T follicular helper cell (primary cell): ENCODE measurements at regions not wholly inside any gene's neighbourhood (a gene's known extent, or its start where the extent isn't known, plus 50 kb on each side); places are given as distances from the start of the nearest gene placed in this dataset.
"Not testable (repeated sequence)": the region's sequence is repeated elsewhere in the genome, so short reads cannot be mapped to it uniquely, and the experiment has no call there.

Experiments
- DNase-seq: peaks from one replicate; pipeline ENCODE4 v3.0.0-alpha.2; 2020; ENCODE audit warnings: low read depth

DNA sequence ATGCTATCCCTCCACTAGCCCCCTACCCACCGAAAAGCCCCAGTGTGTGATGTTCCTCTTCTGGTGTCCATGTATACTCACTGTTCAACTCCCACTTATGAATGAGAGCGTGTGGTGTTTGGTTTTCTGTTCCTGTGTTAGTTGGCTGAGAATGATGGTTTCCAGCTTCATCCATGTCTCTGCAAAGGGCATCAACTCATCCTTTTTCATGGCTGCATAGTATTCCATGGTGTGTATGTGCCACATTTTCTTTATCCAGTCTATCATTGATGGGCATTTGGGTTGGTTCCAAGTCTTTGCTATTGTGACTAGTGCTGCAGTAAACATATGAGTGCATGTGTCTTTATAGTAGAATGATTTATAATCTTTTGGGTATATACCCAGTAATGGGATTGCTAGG, 599.3 kb upstream of the B3GAT1 start:
- DNase-seq = not testable (repeated sequence)

DNA sequence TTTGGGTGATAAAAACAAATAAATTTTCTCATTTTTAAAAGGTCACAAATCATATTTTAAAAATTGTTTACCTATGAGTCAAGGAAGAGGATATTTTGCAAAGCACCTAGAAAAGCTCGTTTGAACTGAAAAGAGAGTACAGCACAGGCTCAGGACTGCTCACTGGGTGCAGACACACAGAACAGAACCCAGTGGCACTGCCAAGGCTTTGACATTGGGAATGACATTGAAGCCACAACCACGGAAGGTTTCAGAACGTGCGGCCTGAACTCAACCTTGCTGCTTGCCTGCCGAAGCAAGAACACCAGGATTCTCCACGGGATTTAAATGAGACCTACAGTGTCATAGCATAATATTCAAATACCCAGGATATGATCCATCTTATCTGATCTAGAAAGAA, 597.1 kb upstream of the B3GAT1 start:
- DNase-seq = no peak

DNA sequence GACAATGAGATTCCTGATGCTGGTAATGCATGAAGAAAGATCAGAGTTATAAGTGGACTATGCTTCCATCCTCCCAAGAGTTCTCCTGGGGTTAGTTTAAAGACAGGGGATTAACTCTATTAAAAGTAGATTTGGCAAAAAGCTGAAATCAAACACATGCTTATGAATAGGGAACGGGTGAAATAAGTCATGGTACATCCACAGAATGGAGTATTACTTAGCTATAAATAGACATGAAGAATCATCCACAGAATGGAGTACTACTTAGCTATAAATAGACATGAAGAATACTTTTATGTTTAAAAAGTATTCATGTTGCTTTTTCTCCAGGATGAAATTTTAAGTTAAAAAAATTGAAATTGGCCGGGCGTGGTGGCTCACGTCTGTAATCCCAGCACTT, 596.4 kb upstream of the B3GAT1 start:
- no peak for DNase-seq

DNA sequence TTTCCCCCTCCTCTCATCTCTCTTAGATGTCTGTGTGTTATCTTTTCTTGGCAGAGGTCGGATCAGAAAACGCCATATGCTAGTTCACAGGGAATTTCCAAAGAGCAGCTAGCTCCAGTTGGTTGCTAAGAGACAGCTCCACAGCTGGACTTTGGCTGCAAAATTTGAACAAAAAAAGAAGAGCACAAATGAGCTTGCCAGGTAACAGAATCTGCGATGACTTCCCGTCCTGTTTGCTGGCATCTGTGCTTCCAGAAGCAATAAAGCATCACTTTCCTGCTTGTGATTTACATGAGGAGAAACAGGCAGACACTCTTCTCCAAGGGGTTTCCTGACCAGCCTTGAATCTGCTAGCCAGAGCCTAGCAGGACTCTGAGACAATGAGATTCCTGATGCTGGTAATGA, 596.0 kb upstream of the B3GAT1 start:
- DNase-seq = no peak

DNA sequence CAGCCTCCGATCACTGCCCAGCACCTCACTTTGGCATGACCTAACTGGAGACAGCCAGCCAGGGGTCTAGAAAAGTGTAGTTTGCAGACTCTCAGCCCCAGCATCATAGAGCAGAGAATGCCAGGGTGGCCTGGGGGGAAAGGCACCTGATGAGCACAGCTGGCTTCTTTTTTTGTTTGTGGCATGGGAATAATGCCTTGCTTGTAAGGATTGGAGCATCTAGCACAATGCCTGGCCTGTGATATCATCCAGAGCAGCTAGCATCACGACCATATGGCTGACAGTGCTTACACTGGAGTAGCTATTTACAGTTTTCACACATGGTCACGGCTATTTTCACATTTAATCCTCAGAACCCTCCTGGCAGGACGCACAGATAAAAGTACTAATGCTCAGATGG, 594.8 kb upstream of the B3GAT1 start:
- no peak for DNase-seq

DNA sequence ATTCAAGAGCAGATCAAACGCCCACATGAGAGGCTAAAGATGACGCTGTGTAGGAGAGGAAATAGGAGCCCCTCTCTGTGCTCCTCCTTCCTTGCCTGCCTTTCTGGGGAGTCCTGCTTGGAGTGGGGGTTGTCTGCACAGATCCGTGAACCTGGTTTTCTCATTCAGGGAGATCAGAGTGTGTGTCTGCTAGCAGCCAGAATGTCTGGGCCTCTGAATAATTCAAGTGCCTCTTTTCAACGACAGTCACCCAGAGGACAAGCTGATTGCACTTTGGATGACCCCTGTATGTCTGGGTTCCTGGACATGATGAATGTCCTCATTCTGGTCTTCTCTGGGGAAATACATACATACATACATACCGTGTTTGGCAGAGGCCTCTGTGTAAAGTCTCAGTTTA, 592.5 kb upstream of the B3GAT1 start:
- DNase-seq = no peak

DNA sequence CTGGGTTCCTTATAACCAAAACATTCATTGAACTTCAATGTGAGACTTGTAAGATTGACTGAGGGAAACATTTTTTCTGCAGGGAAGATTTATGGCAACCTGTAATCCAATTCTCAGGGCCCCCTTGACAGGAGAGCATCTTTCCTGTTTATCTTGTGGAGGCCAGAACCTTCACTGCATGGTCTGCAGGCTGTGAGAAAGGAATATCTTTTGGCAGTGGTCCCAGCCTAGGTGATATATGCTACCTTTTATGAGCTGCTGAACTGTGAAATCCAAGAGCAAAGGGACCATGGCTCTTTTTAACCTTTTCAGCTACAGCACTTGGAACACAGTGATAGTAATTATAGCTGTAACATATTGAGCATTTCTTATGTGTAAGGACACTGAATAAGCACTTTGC, 590.2 kb upstream of the B3GAT1 start:
- DNase-seq = no peak

DNA sequence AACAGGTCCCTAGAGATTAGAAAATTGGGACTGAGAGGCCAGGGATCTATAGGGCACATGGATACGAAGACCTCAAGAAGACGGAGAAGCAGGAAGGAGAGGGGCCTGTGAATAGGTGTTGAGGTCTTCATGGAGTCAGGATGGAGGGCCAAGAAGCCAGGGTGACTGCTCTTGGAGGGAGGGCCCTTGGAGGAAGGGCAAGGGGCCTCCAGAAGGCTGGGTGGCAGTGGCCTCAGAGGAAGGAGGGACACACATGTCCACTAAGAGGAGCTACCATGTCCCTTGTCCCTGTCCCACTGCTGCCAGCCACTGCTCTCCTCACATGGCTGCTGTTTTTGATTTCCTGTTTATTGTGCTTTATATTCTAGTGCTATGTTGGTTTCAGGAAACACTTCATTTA, 589.5 kb upstream of the B3GAT1 start:
- no peak for DNase-seq

DNA sequence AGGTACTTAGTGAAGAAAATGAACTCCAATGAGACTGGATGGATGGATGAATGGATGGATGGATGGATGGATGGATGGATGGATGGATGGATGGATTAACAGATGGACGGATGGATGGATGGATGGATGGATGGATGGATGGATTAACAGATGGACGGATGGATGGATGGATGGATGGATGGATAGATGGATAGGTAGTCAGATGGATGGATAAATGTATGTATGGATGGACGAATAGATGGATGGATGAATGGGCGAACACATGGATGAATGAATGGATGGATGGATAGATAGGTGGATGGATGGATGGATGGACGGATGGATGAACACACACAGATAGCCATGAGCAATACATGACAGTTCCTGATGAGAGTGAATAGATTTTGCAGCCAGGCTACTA, 589.0 kb upstream of the B3GAT1 start:
- not testable (repeated sequence) for DNase-seq

DNA sequence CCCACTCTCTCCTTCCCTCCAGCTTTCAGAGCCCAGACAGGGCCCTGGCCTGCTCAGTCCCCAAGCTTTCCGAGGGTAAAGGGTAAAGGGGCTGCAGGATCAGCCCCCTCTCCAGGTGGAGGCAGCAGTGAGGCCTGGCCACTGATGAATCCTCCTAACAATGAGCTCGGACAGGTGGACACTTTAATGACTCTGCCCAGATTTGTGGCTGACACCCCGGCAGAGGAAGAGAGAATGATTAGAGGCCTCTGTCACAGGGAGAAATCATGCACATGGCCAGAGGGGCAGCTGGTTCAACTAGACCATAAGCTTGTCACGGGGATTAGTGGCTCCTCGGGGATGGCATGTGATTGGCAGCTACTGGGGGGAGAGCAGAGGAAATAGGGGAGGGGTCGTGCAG, 587.5 kb upstream of the B3GAT1 start:
- no peak for DNase-seq

DNA sequence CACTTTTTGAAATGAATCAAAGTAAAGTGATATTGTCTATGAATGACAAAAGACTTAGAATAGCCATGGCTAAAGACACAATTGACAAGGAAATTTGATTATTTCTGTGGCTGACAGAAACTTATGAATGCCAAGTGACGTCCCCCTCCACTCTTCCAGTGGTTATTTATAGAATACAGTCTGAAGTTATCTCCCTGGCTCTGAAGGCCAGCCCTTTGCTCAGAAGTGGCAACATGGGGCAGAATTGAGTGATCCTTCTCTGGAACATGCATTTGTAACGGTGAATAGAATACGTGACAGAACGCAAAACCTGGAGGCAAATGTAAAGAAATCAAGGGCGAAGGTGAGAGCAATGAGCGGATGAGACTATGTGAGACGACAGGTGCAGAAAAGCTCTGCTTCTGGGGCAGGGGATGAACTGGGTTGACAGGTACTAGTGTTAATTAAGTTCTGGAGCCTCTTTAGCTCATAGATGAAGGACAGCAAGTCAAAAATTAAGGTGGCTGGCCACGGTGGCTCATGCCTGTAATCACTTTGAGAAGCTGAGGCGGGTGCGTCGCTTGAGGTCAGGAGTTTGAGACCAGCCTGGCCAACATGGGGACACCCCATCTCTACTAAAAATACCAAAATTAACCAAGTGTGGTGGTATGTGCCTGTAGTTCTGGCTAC, 585.7 kb upstream of the B3GAT1 start:
- no peak for DNase-seq

DNA sequence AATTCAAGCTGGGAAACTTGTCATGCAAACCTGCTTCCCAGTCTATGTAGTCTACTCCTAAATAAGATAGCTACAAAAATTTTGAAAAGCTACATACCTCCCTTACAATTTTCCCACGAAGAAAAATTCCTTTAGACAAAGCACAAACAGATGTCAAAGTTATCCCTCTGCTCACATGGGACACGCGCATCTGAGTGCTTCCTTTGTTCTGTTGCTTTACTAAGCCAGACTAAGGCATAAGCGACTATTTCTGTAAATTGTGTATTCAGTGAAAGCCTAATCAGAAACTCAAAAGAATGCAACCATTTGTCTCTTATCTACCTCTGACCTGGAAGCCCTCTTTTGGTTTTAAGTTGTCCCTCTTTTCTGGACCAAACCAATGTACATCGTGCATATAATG, 583.7 kb upstream of the B3GAT1 start:
- DNase-seq = no peak

DNA sequence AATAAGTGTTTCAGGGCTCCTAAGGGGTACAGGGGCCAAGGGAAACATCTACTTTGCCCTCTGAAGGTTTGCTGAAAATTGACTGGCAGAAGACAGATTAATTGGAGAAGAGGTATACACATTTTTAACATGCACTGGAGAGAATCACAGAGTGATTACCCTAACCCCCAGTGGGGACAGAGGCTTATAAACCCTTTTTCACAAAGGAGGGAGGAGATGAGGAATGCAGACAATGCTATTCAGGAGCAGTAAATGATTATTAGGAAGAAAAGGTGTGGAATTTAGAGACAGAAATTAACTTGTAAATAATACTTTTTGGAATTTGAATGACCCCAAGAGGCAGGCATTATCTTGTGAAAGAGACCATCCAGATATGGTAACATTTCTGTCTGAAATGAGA, 582.4 kb upstream of the B3GAT1 start:
- no peak for DNase-seq

DNA sequence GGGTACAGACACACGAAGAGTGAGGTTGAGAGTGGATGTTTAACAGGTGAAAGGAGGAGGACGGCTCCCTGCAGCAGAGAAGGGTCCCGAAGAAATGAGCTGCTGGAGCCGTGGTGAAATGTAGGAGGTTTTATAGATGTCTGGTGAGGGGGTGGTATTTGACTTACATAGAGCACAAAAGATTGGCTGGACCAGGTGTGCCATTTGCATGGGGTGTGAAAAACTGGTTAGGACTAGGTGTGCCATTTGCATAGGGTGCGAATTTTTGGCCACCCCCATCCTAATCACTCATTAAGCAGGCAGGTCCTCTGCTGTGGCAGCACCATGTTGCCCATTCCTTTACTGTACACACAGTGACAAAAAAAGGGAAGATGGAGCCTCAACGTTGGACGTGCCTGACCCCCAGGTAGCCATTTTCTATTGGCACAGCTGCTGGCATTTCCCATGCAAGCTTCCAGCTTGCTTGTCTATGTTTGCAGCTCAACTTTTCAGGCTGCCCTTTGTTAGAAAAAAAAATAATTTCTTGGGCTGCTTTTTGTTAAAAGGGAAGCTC, 581.7 kb upstream of the B3GAT1 start:
- no peak for DNase-seq

DNA sequence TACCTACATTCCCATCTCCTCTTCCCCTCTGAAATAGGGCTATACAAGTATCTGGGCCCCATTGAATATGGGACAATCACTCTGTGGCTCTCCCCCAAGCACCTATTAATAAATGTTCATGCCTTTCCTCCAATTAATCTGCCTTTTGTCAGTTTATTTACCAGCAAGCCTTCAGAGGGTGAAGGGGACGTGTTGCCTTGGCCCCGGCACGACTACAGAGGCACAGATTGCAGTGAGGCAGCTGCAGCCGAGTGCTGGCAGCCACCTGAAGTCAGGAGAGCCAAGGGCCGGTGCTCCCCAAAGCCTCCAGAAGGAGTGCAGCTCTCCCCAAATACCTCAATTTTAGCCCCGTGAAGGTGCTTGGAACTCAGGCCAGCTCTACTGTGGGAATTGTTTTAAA, 580.9 kb upstream of the B3GAT1 start:
- DNase-seq = no peak

DNA sequence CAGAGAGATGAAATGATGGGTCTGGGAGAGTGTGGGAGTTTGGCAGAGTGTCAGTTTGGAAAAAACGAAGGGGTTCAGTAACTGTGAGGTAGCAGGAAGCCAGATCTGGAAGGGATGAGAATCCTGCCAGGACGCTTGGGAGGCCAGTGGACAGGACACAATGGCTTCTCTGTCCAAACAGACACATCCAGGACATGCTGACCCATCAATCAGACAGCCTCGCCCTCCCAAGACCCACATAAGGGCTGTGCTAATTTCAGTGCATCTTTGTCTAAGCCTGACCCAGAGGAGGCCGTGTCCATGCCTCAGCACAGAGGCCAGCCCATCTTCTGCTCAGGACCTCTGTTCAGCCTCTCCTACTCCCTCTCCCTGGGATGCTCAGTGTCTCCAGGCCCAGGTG, 576.5 kb upstream of the B3GAT1 start:
- no peak for DNase-seq

DNA sequence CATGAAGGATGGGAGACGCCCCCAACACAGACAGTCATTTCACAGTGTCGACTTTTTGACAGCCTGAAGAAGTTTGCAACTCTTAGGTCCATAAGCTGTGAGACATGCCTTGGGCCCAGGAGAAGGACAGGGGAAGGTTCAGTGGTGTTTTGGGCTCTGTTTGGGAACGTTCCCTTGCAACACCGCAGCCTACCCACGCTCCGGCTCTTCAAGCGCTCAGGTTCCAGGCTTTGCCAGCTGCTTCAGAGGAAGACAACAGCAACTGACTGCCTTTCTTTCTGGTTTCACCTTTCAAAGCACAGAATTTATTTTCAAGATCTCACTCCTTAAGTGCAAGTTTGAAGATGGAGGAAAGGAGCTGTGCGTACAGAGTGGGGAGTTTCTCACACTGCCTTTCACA, 575.8 kb upstream of the B3GAT1 start:
- DNase-seq = no peak

DNA sequence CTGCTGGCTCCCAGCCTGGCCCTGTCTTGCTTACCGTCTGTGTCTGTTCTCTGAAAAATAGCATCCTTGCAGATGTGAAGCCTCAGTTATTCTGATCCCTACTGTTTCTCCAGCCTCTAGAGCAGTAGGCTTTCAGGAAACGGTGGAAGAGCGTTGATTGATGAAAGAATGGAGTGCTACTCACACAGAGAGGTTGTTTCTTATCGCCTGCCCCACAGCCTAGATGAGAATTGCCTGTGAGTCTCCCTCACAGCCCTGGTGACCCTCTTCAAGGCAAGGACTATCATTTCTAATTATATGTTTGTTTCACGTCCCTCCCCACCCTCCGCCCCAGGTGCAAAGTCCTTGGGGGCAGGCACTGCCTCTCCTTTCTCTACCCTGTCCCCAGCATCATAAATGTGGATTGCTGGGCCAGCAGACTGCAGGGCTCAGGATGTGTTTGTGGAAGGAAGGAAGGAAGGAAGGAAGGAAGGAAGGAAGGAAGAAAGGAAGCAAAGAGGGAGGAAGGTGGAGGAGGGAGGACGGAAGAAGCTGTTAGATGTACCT, 575.3 kb upstream of the B3GAT1 start:
- no peak for DNase-seq

DNA sequence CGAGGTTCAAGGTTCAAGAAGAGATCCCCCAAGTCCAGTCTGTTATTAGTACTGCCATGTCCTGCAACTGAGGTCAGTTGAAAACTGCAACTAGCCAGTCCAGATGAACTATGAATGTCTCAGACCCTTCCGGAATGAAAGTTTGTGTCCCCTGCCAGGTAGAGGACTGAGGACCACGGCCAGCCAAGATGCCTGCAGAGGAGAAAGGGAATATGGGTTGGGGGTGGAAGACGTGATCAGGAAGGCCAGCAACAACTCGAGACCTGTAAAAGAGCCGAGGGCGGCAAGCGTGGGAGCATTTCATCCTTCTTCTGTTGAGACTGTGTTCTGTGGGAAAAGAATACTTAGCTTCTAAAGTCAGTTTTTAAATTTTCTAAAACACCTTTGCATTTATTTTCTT, 572.4 kb upstream of the B3GAT1 start:
- DNase-seq = no peak

DNA sequence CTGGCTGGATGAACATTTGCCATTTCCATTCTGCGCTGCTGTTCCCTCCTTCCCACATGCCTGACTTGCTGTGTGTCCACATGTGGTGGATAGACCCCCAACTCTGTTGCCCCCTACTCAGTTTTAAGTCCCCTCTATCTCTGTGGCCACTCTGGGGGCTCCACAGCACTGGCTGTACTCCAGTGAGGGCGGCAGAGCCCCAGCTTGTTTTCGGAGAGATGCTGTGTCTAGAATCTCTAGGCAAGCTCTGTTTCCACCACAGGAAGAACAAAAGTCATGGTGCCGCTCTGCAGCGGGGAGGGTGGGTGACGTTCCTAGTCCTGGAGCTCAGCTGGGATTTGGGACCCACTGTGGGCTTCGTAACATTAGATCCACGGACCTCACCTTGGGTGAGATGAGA, 570.4 kb upstream of the B3GAT1 start:
- DNase-seq = not testable (repeated sequence)

DNA sequence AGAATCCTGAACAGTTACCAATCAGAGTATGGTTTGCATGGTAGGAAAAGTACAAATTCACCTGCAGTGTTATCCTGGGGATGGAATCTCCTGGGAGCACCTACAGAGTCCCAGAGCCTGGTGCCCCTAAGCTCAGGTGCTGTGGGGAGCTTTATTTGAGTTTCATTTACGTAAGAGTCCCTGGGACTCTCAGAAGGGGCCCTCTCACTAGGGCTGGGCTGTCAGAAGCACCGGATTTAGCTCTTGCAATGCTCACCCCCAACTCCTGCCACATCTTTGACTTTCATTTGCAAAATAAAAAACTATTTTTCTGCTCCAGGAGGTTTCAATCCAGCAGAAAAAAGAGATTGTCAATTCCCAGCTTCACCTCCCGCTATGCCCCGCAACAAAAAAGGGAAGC, 569.8 kb upstream of the B3GAT1 start:
- no peak for DNase-seq

DNA sequence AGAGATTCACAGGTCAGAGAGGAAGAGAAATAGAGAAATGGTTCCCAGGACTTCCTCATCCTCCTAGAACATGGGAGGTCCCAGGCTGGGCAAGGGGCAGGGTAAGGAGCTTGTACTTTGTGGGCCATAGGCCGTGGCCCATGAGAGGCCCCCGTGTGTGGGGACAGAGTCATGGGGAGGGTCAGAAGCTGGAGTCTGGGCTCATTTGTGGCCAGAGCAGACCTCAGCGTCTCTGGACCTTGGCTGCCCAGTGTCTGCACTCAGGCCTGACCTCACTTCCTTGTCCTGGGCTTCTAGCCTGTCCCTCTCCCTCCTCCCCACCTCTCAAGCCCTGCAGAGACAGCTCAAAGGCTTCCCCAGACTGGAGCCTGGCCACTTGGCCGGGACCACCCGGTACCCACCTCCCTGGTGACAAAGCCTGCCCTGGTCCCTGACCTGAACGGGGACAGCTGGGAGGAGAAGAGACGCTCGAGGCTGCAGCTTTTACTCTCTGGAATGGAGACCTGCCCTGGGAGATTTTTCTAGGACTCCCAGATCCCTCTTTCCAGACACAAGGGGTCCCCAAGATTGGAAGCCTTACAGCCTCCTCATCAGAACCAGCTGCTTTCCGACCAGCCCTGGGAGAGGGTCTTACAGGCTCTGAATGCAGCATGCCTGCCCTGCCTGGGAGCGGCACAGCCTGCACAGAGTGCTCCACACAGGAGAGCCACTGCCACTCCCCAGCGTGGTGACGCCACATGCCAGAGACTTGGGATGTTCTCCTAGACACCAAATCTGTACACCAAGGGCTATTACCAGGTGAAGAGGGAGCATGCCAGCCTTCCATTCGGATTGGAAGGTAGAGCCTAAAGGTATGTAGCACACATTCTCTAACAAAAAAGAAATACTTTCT, 569.0 kb upstream of the B3GAT1 start:
- no peak for DNase-seq

DNA sequence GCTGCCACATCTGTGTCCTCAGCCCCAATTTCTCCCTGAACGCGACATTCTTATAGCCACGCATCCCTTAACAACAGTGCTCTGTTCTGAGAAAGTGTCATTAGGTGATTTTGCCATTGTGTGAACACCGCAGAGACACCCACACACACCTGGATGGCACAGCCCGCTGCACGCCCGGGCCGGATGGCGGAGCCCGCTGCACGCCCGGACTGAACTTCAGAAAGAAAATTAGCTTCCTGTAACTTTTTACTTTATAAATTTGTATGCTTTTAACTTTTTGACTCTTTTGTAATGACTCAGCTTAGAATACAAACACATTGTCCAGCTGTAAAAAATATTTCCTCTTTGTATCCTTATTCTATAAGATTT, 567.0 kb upstream of the B3GAT1 start:
- not testable (repeated sequence) for DNase-seq
